Activated B cell treated with CpG ODN at 0.5 μM for 24 hours (primary cell): ENCODE measurements at regions not wholly inside any gene's neighbourhood (a gene's known extent, or its start where the extent isn't known, plus 50 kb on each side); places are given as distances from the start of the nearest gene placed in this dataset.

Experiments
- ATAC-seq: fragments of 200-7000 bp; cut with Tn5 transposase; one replicate; pipeline ENCODE4 v1.10.0; 2021; ENCODE audit warnings: low read depth, mild to moderate bottlenecking, moderate library complexity
- CTCF ChIA-PET: fragments of 350-600 bp; sonication (Branson Sonifier 250); formaldehyde crosslinking; loops from one replicate; lab custom pipeline; 2021; ENCODE audit warnings: antibody characterized with exemption; lab: Charles Lee
- POLR2A ChIA-PET: fragments of 350-600 bp; sonication (Branson Sonifier 250); formaldehyde crosslinking; loops from one replicate; lab custom pipeline; 2021; ENCODE audit warnings: antibody characterized with exemption; lab: Charles Lee
- DNase-seq: peaks from one replicate; pipeline ENCODE4 v3.0.0; 2022
- H3K27ac Mint-ChIP-seq: one replicate; pipeline ENCODE4 v1.8.0; 2020; ENCODE audit warnings: mixed read lengths
- H3K27me3 Mint-ChIP-seq: one replicate; pipeline ENCODE4 v1.8.0; 2021; ENCODE audit warnings: mixed read lengths
- H3K36me3 Mint-ChIP-seq: one replicate; pipeline ENCODE4 v1.8.0; 2021; ENCODE audit warnings: low read depth, mixed read lengths
- H3K4me1 Mint-ChIP-seq: one replicate; pipeline ENCODE4 v1.8.0; 2021; ENCODE audit warnings: mixed read lengths
- H3K4me3 Mint-ChIP-seq: one replicate; pipeline ENCODE4 v1.8.0; 2020; ENCODE audit warnings: mild to moderate bottlenecking, mixed read lengths
- H3K9me3 Mint-ChIP-seq: one replicate; pipeline ENCODE4 v1.8.0; 2020; ENCODE audit warnings: mixed read lengths
- intact Hi-C: fragments of 100-400 bp; cut with micrococcal nuclease; formaldehyde crosslinking; loops from one replicate; pipeline ENCODE4 v1.15.1; 2024
- TF ChIP-seq, protein P1 (sequence below): fragments of 200-600 bp; IDR thresholded peaks from one replicate; pipeline ENCODE4 v1.8.0; 2022; ENCODE audit warnings: antibody characterized with exemption, mild to moderate bottlenecking

DNA sequence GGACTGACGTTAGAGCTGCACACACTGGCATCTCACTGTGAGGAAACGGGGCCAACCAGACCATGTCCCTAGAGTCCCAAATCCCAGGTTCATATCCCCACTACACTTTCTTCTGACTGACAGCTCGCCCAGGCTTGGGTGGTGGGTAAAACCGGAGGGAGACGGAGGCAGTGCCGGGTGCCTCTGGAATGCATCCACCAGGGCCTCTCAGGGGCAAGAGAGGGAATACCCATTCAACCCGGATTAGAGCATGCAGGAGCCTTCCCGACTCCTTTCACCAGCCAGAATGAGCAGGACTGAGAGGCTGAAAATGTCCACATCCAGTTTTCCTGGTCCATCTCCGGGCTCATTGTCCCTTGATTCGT lies 297.2 kb downstream of the ADGRD1 start:
- ChIA-PET POLR2A (no interaction called here), CTCF (no interaction called here)
- intact Hi-C loops = no loop called here
- no peaks in the 10 kb centered on the region for H3K9me3 Mint-ChIP-seq
- no peak overlapping the region for H3K27ac Mint-ChIP-seq
- H3K27me3 Mint-ChIP-seq = peaks cover 2% of the 10 kb centered on the region
- DNase-seq (no peak), ATAC-seq (no peak)
- H3K4me3 Mint-ChIP-seq = no peak overlapping the region
- TF ChIP-seq, protein P1, sequence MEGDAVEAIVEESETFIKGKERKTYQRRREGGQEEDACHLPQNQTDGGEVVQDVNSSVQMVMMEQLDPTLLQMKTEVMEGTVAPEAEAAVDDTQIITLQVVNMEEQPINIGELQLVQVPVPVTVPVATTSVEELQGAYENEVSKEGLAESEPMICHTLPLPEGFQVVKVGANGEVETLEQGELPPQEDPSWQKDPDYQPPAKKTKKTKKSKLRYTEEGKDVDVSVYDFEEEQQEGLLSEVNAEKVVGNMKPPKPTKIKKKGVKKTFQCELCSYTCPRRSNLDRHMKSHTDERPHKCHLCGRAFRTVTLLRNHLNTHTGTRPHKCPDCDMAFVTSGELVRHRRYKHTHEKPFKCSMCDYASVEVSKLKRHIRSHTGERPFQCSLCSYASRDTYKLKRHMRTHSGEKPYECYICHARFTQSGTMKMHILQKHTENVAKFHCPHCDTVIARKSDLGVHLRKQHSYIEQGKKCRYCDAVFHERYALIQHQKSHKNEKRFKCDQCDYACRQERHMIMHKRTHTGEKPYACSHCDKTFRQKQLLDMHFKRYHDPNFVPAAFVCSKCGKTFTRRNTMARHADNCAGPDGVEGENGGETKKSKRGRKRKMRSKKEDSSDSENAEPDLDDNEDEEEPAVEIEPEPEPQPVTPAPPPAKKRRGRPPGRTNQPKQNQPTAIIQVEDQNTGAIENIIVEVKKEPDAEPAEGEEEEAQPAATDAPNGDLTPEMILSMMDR = no peak
- H3K36me3 Mint-ChIP-seq = no peaks in the 10 kb centered on the region
- no peaks in the 10 kb centered on the region for H3K4me1 Mint-ChIP-seq

DNA sequence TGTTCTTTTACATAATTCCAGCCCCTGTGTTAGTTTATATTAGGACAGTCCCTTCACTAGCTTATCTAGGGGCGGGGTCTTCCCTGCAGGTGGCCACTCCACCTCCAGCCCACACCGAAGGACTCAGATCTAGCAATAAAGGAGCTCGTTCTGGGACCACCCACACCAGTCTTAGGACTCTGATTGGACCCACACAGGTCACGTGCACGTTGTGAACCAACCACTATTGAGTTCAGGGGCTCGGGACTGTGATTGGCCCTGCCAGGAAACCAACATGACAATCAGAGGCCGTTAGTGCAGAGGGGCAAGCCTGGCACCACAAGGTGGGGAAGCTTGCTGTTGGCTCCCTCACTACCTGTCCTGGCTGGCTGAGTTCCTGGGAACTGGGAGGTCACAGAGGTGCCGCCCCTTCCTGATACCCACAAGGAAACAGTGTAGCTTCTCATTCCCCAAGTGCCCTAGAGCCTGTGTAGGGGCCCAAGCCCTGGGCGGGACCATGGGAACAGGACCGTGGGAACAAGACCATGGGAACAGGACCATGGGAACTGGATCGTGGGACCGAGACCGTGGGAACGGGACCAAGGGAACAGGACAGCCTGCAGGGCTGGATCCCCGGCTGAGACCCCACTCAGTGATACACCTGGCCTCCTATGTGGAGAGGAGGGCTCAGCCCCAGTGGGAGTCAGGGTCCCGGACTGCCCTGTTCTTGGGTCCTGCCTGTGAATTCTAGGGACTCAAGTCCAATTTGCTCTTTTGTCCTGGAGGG lies 297.8 kb downstream of the ADGRD1 start:
- no peak for ATAC-seq
- Mint-ChIP-seq H3K9me3 (no peaks in the 10 kb centered on the region), H3K4me1 (no peaks in the 10 kb centered on the region)

DNA sequence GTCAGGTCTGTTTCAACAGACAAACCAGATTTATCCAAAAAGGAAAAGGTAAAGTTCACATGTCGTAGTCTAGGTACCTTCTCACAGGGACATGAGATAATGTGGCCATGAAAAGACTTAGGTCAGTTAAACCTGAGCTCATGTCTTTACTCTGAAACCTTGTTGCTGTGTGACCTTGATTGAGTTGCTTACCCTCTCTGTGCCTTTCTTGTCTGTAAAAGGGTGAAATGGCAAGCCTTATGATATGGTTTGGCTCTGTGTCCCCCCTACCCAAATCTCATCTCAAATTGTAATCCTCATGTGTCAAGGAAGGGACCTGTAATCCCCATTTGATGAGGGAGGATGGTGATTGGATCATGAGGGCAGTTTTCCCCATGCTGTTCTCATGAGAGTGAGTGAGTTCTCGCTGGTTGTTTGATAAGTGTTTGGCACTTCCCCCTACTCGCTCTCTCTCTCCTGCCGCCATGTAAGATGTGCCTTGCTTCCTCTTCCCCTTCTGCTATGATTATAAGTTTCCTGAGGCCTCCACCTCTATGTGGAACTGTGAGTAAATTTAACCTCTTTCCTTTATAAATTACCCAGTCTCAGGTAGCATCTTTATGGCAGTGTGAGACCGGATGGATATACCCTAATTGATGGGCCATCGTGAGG lies 299.8 kb downstream of the ADGRD1 start:
- CTCF ChIA-PET = no interaction called here

More for the DNA sequence above, 297.8 kb downstream of the ADGRD1 start:
- no peaks in the 10 kb centered on the region for H3K36me3 Mint-ChIP-seq
- no peak overlapping the region for H3K27ac Mint-ChIP-seq
- CTCF ChIA-PET = no interaction called here
- intact Hi-C loops = no loop called here
- TF ChIP-seq, protein P1 = no peak
- H3K27me3 Mint-ChIP-seq = peaks cover 4% of the 10 kb centered on the region
- POLR2A ChIA-PET = no interaction called here
- H3K4me3 Mint-ChIP-seq = no peak overlapping the region
- DNase-seq = no peak

DNA sequence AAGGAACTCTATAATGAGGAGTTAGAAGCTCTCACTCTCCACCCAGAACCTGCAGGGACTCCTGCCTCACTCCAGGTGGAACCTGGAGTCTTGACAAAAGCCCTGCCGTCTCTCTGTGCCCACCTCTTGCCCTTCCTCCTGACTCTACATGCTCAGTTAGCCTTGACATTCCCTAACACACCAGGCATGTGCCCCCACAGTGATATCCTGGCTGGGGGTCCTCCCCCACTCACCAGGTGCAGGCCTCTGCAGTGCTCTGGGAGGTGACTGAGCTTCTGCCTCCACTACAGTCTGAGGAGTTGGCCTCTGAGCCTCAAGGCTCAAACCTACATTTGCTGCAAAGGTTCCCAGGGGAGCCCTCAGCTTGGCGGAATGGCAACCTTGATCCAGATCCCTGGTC lies 300.7 kb downstream of the ADGRD1 start:
- Mint-ChIP-seq H3K36me3 (no peaks in the 10 kb centered on the region), H3K9me3 (no peaks in the 10 kb centered on the region), H3K4me3 (no peak overlapping the region), H3K27ac (no peak overlapping the region), H3K27me3 (peaks cover 2% of the 10 kb centered on the region), H3K4me1 (no peaks in the 10 kb centered on the region)
- CTCF ChIA-PET = no interaction called here
- DNase-seq = no peak
- POLR2A ChIA-PET = no interaction called here
- TF ChIP-seq, protein P1 = no peak
- ATAC-seq = no peak
- intact Hi-C loops = no loop called here

More for the DNA sequence above, 299.8 kb downstream of the ADGRD1 start:
- TF ChIP-seq, protein P1 = no peak
- Mint-ChIP-seq H3K36me3 (no peaks in the 10 kb centered on the region), H3K27me3 (peaks cover 2% of the 10 kb centered on the region), H3K4me3 (no peak overlapping the region), H3K27ac (no peak overlapping the region), H3K9me3 (no peaks in the 10 kb centered on the region), H3K4me1 (no peaks in the 10 kb centered on the region)
- intact Hi-C loops = no loop called here
- POLR2A ChIA-PET = no interaction called here
- DNase-seq (no peak), ATAC-seq (no peak)

DNA sequence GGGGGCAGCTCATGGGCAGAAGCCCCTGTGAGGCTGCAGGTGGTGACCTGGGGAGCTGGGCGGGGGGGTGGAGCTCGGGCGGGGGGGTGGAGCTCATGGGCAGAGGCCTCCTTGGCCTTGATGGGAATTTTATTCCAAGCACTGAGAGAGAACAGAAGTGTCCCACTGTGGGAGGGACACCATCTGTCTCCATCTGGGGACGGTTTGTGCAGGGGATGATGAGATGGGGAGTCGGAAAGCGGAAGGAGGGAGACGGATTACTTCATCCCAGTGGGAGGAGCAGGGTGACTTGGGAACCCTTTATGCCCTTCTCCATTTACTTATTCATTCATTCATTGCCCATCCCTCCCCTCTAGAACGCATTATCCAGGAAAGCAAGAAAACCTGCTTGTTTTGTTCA lies 304.7 kb downstream of the ADGRD1 start:
- CTCF ChIA-PET = no interaction called here
- H3K36me3 Mint-ChIP-seq = no peaks in the 10 kb centered on the region
- POLR2A ChIA-PET = no interaction called here
- ATAC-seq (no peak), DNase-seq (no peak)
- no peak overlapping the region for H3K4me3 Mint-ChIP-seq
- no peaks in the 10 kb centered on the region for H3K9me3 Mint-ChIP-seq
- H3K27ac Mint-ChIP-seq = no peak overlapping the region
- intact Hi-C loops = no loop called here
- TF ChIP-seq, protein P1 = no peak
- H3K4me1 Mint-ChIP-seq = no peaks in the 10 kb centered on the region
- peaks cover 2% of the 10 kb centered on the region for H3K27me3 Mint-ChIP-seq
